Fibroblast of villous mesenchyme (primary cell): ENCODE measurements at regions not wholly inside any gene's neighbourhood (a gene's known extent, or its start where the extent isn't known, plus 50 kb on each side); places are given as distances from the start of the nearest gene placed in this dataset.

ENCODE experiments used
- DNase-seq: peaks from one replicate; pipeline ENCODE4 v3.0.0-alpha.2; 2010; ENCODE audit warnings: low read depth
- H3K4me3 ChIP-seq: 2 replicates; pipeline ENCODE4 v1.5.1; 2011; ENCODE audit warnings: low read depth, mild to moderate bottlenecking, low read length
- CTCF ChIP-seq: IDR thresholded peaks from 2 replicates; pipeline ENCODE4 v1.5.1; 2012; ENCODE audit warnings: low read depth, mild to moderate bottlenecking, low read length; ENCODE audit not compliant: insufficient read depth

- no peak overlapping the region for H3K4me3 ChIP-seq
- no peak for TF ChIP-seq CTCF
- DNase-seq = no peak
Measured at GRCh38 chrX:36508042-36508441, 500.1 kb upstream of the FAM47C start.

GRCh38 chrX:36510736-36511135 lies 497.4 kb upstream of the FAM47C start:
- no peak for TF ChIP-seq CTCF
- H3K4me3 ChIP-seq = no peak overlapping the region
- DNase-seq = no peak

GRCh38 chrX:36528661-36529060 lies 479.5 kb upstream of the FAM47C start:
- no peak for TF ChIP-seq CTCF
- no peak overlapping the region for H3K4me3 ChIP-seq
- DNase-seq = no peak

- TF ChIP-seq CTCF = no peak
- DNase-seq = no peak
Measured at GRCh38 chrX:36534900-36535299, 473.3 kb upstream of the FAM47C start.

GRCh38 chrX:36543499-36543898 lies 464.7 kb upstream of the FAM47C start:
- H3K4me3 ChIP-seq = no peak overlapping the region
- TF ChIP-seq CTCF = no peak
- DNase-seq = no peak

More at GRCh38 chrX:36534900-36535299, 473.3 kb upstream of the FAM47C start:
- no peak overlapping the region for H3K4me3 ChIP-seq

- DNase-seq = no peak
- H3K4me3 ChIP-seq = no peak overlapping the region
- no peak for TF ChIP-seq CTCF
Measured at GRCh38 chrX:36562986-36563385, 445.2 kb upstream of the FAM47C start.

GRCh38 chrX:36568946-36569345 lies 439.2 kb upstream of the FAM47C start:
- no peak overlapping the region for H3K4me3 ChIP-seq
- TF ChIP-seq CTCF = no peak
- no peak for DNase-seq
